GM20431 (cell line): ENCODE measurements at regions not wholly inside any gene's neighbourhood (a gene's known extent, or its start where the extent isn't known, plus 50 kb on each side); places are given as distances from the start of the nearest gene placed in this dataset.

Experiments used
- in situ Hi-C: fragments of 300-500 bp; cut with MseI, MboI; formaldehyde crosslinking; loops from one replicate; pipeline ENCODE4 v1.15.0; 2020; ENCODE audit warnings: low sequenced_read_pairs; ENCODE audit not compliant: unreplicated experiment

- in situ Hi-C loops, result no loop called here
Measured at GRCh38 chr21:37967036-37967435, 50.8 kb upstream of the KCNJ6 start.

DNA sequence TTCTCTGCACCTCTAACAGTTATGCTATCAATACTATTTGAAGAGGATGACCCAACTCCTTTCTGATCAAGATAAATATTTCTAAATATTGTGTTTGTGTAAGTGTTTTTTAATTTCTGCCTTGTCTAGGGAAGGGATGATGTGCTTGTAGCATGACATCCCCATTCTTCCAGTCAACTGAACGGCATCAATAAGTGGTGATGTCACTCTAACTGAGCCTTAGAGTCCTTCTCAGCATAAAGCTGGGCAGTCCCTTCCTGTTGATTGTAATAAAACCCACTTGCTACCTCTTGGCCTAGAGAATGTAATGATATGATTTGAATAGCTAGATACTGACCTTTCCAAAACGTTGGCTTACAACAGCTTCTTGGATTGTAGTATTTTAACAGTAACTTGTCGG is 52.5 kb upstream of the KCNJ6 start:
- in situ Hi-C loops, result no loop called here

DNA sequence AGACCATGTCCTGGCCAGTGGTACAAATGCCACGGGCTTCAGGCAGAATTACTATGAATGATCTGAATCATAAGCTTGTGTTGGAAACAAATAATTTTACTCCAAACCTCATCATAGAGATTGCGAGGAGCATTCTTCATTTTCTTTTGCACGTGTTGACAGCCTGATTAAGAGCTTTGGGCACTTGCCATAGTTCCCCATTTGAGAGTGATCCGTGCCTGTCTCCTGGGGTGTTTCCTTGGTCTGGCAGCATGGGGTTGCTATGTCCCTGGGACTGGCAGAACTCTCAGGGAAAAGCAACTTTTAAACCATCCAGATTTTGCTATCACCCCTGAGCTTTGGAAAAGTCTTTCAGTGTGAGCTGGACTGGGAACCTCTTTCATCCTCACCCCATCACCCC is 54.3 kb upstream of the KCNJ6 start:
- in situ Hi-C loops, result no loop called here

DNA sequence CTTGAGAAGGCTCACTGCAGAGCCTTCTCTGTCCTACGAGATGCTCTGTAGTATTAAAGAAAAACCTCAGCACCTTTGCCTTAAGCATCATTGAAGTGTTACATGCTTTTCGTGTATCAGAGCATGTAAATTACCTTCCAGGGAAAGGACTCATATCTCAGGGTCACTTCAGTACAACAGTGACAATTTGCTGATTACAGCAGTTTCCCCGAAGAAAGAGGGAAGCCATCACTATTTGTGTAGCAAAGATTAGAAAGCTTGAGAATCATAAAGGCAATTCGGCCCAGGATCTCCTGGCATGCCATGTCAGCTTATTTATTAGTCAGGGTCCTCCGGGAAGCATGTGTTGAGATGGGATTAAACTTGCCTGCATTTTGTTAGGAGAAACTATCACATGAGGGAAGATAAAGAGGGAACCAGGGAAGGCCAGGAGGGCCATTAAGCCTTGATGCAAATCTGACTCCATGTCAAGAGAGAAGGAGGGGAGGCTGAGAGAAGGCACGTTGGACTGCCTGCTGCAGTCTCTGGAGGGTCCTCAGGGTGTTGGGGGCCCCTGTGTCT is 55.2 kb upstream of the KCNJ6 start:
- in situ Hi-C loops, result no loop called here

- in situ Hi-C loops, result no loop called here
Measured at GRCh38 chr21:37974081-37974480, 57.8 kb upstream of the KCNJ6 start.

DNA sequence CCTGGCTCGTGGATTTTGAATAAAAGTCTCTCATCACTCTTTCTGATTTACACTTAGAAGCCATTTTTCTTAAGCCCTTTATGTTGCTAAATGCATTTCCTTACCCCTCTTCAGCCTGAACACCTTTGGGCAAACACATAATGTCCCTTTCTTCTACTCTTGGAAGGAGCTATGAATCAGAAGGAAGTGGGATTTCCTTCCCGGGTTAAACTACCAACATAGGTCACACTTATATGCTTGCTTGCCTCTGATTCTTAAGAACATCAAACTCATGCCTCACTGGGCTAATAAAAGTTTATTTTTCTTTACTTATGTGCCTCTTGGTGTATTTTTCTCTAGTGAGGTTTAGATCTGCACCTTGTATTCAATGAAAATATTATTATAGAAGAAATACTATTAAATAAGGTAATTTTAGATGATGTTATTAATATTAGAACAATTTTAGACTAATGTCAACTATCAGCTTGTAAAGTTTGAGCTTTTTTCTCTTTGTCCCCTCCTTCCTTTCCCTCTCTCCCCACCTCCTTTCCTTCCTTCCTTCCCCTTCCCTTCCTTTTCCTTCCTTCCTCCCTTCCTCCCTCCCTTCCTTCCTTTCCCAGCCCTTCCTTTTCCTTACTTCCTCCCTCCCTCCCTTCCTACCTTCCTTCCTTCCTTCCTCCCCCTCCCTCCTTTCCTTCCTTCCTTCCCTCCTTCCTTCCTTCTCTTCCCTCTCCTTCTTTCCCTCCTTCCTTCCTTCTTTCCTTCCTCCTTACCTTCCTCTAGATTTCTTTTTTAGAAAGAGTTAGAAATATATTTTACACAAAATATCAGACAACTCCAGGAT is 66.5 kb upstream of the KCNJ6 start:
- in situ Hi-C loops, result no loop called here

- in situ Hi-C loops, result no loop called here
Measured at GRCh38 chr21:37983336-37984095, 67.3 kb upstream of the KCNJ6 start.

- in situ Hi-C loops, result no loop called here
Measured at GRCh38 chr21:37984416-37984815, 68.2 kb upstream of the KCNJ6 start.

GRCh38 chr21:37986000-37986399 is 69.7 kb upstream of the KCNJ6 start:
- in situ Hi-C loops, result no loop called here

- in situ Hi-C loops, result no loop called here
Measured at GRCh38 chr21:37986751-37987399, 70.6 kb upstream of the KCNJ6 start.

GRCh38 chr21:37987668-37988067 is 71.4 kb upstream of the KCNJ6 start:
- in situ Hi-C loops, result no loop called here

DNA sequence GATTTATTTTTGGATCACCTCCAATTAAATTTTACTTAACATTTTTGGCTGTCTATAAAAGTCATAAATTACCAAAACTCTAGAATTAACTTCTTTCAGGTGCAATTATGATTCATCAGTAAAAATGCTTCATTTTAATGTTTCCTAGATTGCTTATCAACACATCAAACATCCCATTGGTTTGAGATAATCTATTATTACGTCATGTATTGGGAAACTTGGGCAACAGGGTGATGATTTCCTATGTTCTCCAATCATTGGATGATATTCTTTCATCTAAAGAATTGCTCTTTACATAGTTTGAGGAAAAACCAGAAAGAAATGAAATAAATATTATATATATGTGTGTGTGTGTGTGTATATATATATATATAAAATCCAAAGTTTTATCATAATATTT is 76.8 kb upstream of the KCNJ6 start:
- in situ Hi-C loops, result no loop called here

GRCh38 chr21:37994211-37994610 is 78.0 kb upstream of the KCNJ6 start:
- in situ Hi-C loops, result no loop called here

- in situ Hi-C loops, result no loop called here
Measured at GRCh38 chr21:38012672-38013071, 96.4 kb upstream of the KCNJ6 start.

DNA sequence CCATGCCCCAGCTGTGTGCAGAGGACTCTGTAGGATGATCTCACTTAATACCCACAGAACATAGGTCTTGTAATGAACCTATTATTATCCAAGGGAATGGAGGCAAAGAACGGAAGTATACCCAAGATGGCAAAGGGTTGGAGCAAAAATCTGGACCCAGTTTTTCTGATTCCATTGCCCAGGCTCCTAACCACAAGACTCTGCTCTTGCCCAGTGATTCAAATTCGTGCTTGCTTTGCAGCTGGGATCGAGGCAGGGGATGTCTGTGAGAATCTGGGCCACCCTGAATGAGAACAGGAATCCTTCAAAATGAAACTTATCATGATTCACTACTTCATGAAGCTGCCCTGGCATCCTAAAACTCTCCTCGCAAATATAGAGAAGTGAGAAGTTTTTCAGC is 97.5 kb upstream of the KCNJ6 start:
- in situ Hi-C loops, result no loop called here

- in situ Hi-C loops, result no loop called here
Measured at GRCh38 chr21:38014298-38014697, 98.0 kb upstream of the KCNJ6 start.

DNA sequence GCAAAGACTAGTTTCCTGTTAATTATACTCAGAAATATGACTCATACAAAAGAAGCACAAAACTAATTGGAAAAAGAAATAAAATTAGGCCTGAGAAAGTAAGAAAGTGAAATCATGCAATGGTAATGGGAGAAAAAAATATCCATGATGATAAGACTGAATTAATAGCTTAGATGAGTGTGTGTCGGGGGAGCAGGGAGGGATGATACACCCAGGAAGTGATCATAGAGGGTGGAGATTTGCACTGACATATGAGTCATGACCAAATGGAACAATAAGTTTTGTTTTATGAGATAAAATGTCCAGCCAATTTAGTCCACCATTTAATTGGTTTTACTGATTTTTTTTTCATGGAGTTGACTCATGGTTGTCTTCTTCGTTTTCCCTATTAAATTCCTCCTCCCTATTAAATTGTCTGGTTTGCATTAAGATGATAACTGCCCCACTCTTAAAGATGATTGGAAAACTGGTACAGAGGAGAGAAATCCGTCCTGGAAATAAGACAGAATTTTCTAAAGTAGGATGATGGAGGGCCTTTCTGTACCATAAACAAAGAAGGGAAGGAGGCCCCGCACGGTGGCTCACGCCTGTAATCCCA is 111.7 kb upstream of the KCNJ6 start:
- in situ Hi-C loops, result no loop called here

- in situ Hi-C loops, result no loop called here
Measured at GRCh38 chr21:38032082-38032801, 116.0 kb upstream of the KCNJ6 start.

DNA sequence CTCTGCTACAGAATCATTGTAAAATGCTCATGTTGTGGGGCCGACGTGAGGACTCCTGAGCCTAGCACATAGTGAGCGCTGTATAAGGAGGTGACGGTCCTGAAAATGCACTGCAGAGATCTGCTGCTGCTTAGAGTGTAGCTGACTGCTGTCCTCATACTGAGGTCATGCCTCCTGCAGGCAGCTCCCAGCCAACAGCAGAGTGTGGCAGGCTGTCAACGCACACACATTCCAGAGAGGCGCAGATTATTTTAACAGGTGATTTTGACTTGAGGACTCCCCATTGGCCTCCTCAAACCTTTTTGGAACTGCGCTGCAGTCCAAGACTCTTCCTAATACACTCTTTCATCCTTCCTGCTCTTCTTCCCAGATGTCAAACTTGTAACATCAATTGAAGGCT is 119.8 kb upstream of the KCNJ6 start:
- in situ Hi-C loops, result no loop called here

GRCh38 chr21:38037416-38037815 is 121.2 kb upstream of the KCNJ6 start:
- in situ Hi-C loops, result no loop called here
